Adrenal gland (tissue), 5 donors: ENCODE measurements at regions not wholly inside any gene's neighbourhood (a gene's known extent, or its start where the extent isn't known, plus 50 kb on each side); places are given as distances from the start of the nearest gene placed in this dataset.

Experiments used
- POLR2A ChIP-seq, 2 donors: fragments of 450-650 bp; IDR thresholded peaks; one replicate each; pipeline ENCODE4 v1.6.1; 2017; ENCODE audit warnings: antibody characterized with exemption in 2 of 2, mild to moderate bottlenecking in 2 of 2, moderate library complexity in 1 of 2
- TF ChIP-seq, protein P1 (sequence below), 6 experiments: fragments of 450-650 bp in 4 of 6; fragments of 200-600 bp in 2 of 6; sonication (generic) in 1 of 6; IDR thresholded peaks; 1 replicate in 5 of 6; 2 replicates in 1 of 6; pipeline versions ENCODE4 v1.5.1 to v1.8.0; 2016 to 2021; ENCODE audit warnings: antibody characterized with exemption in 6 of 6, mild to moderate bottlenecking in 2 of 6, moderate library complexity in 1 of 6
- donor health status: DM: no; HTN: no; CAD: no.

DNA sequence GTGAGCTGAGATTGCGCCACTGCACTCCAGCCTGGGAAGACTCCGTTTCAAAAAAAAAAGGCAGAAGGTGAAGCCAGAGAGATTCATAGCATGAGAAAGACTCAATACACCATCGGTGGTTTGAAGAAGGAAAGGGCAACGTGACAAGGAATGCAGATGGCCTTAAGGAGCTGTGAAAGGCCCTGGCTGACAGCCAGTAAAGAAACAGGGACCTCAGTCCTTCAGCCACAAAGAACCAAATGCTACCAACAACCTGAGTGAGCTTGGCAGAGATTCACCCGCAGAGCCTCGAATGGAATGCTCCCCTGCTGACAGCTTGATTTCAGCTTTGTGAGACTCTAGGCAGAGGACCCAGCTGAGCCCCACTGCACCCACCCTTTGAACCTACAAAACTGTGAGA lies 154.9 kb upstream of the NDUFV2 start:
- TF ChIP-seq, protein P1, sequence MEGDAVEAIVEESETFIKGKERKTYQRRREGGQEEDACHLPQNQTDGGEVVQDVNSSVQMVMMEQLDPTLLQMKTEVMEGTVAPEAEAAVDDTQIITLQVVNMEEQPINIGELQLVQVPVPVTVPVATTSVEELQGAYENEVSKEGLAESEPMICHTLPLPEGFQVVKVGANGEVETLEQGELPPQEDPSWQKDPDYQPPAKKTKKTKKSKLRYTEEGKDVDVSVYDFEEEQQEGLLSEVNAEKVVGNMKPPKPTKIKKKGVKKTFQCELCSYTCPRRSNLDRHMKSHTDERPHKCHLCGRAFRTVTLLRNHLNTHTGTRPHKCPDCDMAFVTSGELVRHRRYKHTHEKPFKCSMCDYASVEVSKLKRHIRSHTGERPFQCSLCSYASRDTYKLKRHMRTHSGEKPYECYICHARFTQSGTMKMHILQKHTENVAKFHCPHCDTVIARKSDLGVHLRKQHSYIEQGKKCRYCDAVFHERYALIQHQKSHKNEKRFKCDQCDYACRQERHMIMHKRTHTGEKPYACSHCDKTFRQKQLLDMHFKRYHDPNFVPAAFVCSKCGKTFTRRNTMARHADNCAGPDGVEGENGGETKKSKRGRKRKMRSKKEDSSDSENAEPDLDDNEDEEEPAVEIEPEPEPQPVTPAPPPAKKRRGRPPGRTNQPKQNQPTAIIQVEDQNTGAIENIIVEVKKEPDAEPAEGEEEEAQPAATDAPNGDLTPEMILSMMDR (IDR thresholded peaks at IDR 0.05): no peak
- TF ChIP-seq POLR2A (IDR thresholded peaks at IDR 0.05): no peak
